ENCODE measurements at regions not wholly inside any gene's neighbourhood (a gene's known extent, or its start where the extent isn't known, plus 50 kb on each side); places are given as distances from the start of the nearest gene placed in this dataset.
"Not testable (repeated sequence)": the region's sequence is repeated elsewhere in the genome, so short reads cannot be mapped to it uniquely, and the experiment has no call there.

GRCh38 chr14:44609876-44610510 lies 102.9 kb upstream of the FSCB start:
- no peak for FAIRE-seq

- FAIRE-seq: no peak
These were observed 102.1 kb upstream of the FSCB start for GRCh38 chr14:44609201-44609600.

- no peak for FAIRE-seq
These were observed 100.6 kb upstream of the FSCB start for GRCh38 chr14:44607701-44608100.

- FAIRE-seq: no peak
These were observed 99.5 kb upstream of the FSCB start for GRCh38 chr14:44606576-44606975.

- FAIRE-seq: not testable (repeated sequence)
These were observed 94.2 kb upstream of the FSCB start for GRCh38 chr14:44601266-44601665.

- FAIRE-seq: peak; percentile 60
These were observed 82.1 kb upstream of the FSCB start for GRCh38 chr14:44589180-44589579.

GRCh38 chr14:44586910-44587309 lies 79.8 kb upstream of the FSCB start:
- FAIRE-seq: no peak

- FAIRE-seq: no peak
These were observed 69.3 kb upstream of the FSCB start for GRCh38 chr14:44576356-44576755.

GRCh38 chr14:44567997-44568396 lies 60.9 kb upstream of the FSCB start:
- no peak for FAIRE-seq

GRCh38 chr14:44565968-44566367 lies 58.9 kb upstream of the FSCB start:
- FAIRE-seq: no peak

- FAIRE-seq: no peak
These were observed 57.8 kb upstream of the FSCB start for GRCh38 chr14:44564908-44565307.

Measured in endometrium (tissue), 2 donors.